ENCODE measurements at regions not wholly inside any gene's neighbourhood (a gene's known extent, or its start where the extent isn't known, plus 50 kb on each side); places are given as distances from the start of the nearest gene placed in this dataset.

GRCh38 chr17:5665164-5665563, 80.9 kb upstream of the NLRP1 start:
- TF ChIP-seq, protein P1, sequence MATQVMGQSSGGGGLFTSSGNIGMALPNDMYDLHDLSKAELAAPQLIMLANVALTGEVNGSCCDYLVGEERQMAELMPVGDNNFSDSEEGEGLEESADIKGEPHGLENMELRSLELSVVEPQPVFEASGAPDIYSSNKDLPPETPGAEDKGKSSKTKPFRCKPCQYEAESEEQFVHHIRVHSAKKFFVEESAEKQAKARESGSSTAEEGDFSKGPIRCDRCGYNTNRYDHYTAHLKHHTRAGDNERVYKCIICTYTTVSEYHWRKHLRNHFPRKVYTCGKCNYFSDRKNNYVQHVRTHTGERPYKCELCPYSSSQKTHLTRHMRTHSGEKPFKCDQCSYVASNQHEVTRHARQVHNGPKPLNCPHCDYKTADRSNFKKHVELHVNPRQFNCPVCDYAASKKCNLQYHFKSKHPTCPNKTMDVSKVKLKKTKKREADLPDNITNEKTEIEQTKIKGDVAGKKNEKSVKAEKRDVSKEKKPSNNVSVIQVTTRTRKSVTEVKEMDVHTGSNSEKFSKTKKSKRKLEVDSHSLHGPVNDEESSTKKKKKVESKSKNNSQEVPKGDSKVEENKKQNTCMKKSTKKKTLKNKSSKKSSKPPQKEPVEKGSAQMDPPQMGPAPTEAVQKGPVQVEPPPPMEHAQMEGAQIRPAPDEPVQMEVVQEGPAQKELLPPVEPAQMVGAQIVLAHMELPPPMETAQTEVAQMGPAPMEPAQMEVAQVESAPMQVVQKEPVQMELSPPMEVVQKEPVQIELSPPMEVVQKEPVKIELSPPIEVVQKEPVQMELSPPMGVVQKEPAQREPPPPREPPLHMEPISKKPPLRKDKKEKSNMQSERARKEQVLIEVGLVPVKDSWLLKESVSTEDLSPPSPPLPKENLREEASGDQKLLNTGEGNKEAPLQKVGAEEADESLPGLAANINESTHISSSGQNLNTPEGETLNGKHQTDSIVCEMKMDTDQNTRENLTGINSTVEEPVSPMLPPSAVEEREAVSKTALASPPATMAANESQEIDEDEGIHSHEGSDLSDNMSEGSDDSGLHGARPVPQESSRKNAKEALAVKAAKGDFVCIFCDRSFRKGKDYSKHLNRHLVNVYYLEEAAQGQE (IDR thresholded peaks at IDR 0.05; ENCODE audit: insufficient read depth in 1 of 2, low read depth in 2 of 2, low read length in 2 of 2) = no peak
- TF ChIP-seq POLR2AphosphoS5 (IDR thresholded peaks at IDR 0.05; ENCODE audit: low read depth, low read length) = no peak
